Choroid plexus epithelial cell (primary cell): ENCODE measurements at regions not wholly inside any gene's neighbourhood (a gene's known extent, or its start where the extent isn't known, plus 50 kb on each side); places are given as distances from the start of the nearest gene placed in this dataset.
A peak's percentile ranks its signal among the peaks of the same experiment; 100 is the strongest.

Experiments used
- DNase-seq: peaks from one replicate; pipeline ENCODE4 v3.0.0-alpha.2; 2010; ENCODE audit warnings: low read depth
- H3K4me3 ChIP-seq: 2 replicates; pipeline ENCODE4 v1.5.1; 2011; ENCODE audit warnings: low read depth, mild to moderate bottlenecking, control low read depth, low read length, moderate library complexity
- CTCF ChIP-seq: conservative IDR thresholded peaks from 2 replicates; pipeline ENCODE4 v1.5.1; 2011; ENCODE audit warnings: low read depth, mild to moderate bottlenecking, control low read depth, inconsistent platforms, low read length, moderate library complexity

- peak; percentile 7 for DNase-seq
- H3K4me3 ChIP-seq, result no peak overlapping the region
- TF ChIP-seq CTCF, result no peak
Observed at GRCh38 chr3:65169961-65170360, 482.2 kb upstream of the ADAMTS9 start.

- TF ChIP-seq CTCF, result no peak
- no peak for DNase-seq
- H3K4me3 ChIP-seq, result no peak overlapping the region
Observed at GRCh38 chr3:65168547-65168946, 480.7 kb upstream of the ADAMTS9 start.

GRCh38 chr3:65166531-65166930 lies 478.7 kb upstream of the ADAMTS9 start:
- TF ChIP-seq CTCF, result no peak
- DNase-seq, result no peak
- no peak overlapping the region for H3K4me3 ChIP-seq

GRCh38 chr3:65158023-65158422 lies 470.2 kb upstream of the ADAMTS9 start:
- no peak overlapping the region for H3K4me3 ChIP-seq
- no peak for DNase-seq
- TF ChIP-seq CTCF, result no peak

GRCh38 chr3:65153850-65154512 lies 466.2 kb upstream of the ADAMTS9 start:
- H3K4me3 ChIP-seq, result no peak overlapping the region
- peak; percentile 9 for DNase-seq
- TF ChIP-seq CTCF, result no peak

GRCh38 chr3:65151666-65152065 lies 463.9 kb upstream of the ADAMTS9 start:
- DNase-seq, result no peak
- TF ChIP-seq CTCF, result no peak

GRCh38 chr3:65149877-65150276 lies 462.1 kb upstream of the ADAMTS9 start:
- no peak overlapping the region for H3K4me3 ChIP-seq

More at GRCh38 chr3:65151666-65152065, 463.9 kb upstream of the ADAMTS9 start:
- no peak overlapping the region for H3K4me3 ChIP-seq

More at GRCh38 chr3:65149877-65150276, 462.1 kb upstream of the ADAMTS9 start:
- no peak for TF ChIP-seq CTCF
- DNase-seq, result no peak
